ENCODE measurements at regions not wholly inside any gene's neighbourhood (a gene's known extent, or its start where the extent isn't known, plus 50 kb on each side); places are given as distances from the start of the nearest gene placed in this dataset.

DNA sequence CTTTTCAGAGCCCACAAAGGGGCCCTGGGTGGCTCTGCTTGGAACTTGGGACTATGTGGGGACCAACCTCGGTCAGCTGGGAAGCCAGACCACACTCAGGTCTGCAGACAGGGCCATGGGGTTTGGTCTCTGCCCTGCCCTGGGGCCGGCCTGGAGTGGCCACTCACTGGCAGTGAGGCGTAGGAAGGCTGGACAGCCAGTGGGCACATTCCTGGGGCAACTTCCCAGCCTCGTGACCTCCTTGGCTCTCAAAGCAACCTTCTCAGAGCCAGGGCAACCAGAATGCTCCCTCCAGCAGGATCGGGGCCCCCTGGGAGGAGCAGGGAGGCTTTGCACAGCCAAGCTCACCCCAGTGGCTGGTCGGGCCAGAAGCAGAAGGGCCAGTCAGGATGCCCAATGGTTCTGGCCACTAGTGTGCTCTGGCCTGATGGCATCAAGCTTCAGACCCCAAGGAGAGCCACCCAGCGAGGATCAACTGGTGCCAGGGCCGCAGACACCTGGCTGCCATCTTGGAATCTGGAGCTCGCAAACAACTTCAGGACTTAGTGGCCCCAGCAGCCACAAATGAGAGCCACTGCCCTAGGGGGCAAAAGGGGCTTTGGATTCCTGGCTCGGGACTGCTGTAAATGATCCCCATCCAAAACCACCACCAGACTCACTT is 87.1 kb downstream of the MYEOV start:
- DNase-seq = no peak

GRCh38 chr11:69381681-69382130 is 87.8 kb downstream of the MYEOV start:
- no peak for DNase-seq

- DNase-seq = peak in 1 of 2 experiments; percentile 56
These were observed 88.5 kb downstream of the MYEOV start for GRCh38 chr11:69382131-69383128.

DNA sequence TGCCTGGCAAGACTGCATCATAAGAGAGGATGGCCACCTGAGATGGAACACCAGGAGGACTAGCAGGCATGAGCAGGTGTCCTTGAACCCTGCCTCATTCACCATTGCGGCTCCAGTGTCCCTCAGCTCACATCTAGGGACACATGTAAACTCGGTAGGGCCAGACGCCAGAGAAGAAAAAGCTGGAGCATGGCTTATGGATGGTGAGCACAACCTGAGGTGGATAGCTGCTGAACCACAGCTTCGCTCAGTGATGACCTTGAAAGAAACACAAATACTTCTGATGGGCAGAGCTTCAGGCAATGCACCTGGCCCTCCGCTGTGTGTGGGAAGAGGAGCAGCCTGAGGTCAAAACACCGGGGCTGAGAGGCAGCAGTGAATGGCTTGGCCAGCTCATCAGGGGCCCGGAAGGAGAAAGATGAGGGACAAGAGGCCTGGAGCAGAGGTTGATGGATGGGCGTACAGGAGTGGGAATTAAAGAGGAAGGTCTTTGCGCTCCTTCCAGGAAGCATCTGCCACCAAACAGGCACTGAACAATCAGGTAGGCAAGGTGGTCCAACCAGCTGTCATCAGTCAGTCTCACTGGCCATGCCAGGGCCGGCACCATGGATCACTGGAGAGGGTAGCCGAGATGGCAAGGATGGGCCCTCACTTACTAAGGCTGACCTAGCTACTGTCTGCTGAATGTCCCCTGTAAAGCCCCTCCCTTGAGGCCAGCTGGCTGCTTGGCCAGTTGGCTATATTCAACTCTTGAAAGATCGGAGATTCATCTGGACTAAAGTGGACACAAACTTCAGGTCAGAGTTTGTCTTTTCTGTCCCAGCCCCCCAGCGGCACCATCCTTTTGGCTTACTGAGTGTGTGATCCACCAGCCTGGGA is 89.7 kb downstream of the MYEOV start:
- no peak for DNase-seq

- no peak for DNase-seq
These were observed 90.5 kb downstream of the MYEOV start for GRCh38 chr11:69384251-69385143.

DNA sequence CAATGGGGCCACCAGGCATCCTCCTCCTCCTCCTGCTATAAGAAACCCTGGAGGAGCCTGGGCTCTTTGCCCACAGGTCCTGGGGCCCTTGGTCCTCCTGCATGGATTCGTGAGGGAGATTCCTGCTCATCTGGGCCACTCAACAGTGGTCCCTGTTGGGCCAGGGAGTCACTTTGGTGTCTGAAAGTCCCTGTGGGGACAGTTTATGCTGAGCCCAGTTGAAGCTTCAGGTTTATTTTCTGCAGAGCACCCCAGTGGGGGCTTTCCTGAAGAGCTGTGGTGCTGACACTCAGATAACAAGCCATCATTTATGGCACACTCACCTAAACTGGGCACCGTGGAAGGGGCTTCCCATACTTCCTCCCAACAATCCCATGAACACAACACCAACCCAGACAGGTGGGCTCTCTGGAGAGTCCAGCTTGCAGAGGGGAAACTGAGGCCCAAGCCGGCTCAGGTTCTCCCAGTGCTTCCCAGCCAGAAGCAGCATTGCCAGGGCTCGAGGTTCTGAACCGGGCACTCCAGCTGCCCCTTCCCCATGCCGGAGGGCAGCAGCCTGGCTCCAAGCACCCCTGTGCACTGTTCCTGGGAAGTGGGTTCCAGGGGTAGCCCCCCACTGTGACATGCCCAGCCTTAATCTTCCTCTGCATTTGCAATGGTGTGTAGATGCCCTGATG is 91.3 kb downstream of the MYEOV start:
- no peak for DNase-seq

- DNase-seq = no peak
These were observed 92.0 kb downstream of the MYEOV start for GRCh38 chr11:69385832-69386427.

- no peak for DNase-seq
These were observed 92.8 kb downstream of the MYEOV start for GRCh38 chr11:69386594-69387408.

GRCh38 chr11:69387409-69387885 is 93.5 kb downstream of the MYEOV start:
- DNase-seq = no peak

GRCh38 chr11:69388210-69388609 is 93.3 kb upstream of the LINC01488 start:
- no peak for DNase-seq

GRCh38 chr11:69388661-69389060 is 92.8 kb upstream of the LINC01488 start:
- no peak for DNase-seq

DNA sequence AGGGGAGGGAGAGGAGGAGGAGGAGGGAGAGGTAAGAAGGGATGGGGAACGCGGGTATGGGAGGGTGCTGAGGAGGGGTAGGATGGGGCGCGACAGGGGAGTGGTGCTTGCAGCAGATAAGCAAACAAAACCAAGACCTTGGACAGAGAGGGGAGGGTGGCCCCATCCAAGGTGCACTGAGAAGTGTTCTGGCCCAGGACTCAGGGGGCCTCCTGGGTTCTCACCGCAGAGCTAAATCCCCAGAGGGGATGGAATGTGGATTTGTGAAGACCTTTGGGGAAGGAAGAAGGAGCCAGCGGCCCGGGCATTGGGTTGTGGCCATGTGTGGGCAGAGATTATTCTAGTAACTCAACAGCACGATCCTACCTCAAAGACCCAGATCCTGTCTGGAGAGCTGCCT is 90.9 kb upstream of the LINC01488 start:
- no peak for DNase-seq

GRCh38 chr11:69391192-69392103 is 90.0 kb upstream of the LINC01488 start:
- no peak for DNase-seq

DNA sequence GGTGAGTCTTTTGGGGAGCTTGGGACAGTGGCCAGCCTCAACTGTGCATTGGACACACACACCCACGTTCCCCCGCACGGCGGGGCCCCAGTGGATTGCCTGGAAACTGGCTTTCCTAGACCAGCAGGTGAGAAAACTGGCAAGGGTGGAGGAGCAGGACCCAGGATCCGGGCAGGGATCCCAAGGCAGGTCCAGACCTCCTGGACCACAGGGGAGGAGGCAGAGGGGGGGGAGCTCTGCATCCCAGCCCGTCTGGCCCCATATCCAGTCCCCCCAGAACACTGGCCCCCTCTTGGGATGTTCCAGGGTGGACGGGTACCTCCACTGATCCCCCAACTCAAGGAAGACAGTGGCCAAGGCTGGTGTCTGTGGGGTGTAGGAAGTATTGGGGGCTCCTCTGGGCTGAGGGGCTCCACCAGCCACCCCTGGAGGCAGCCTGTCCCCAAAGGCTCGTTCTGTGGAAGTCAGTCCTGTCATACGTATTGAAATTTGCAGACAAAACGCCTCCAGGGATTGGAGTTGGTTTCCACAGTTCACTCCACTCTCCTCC is 89.3 kb upstream of the LINC01488 start:
- no peak for DNase-seq

DNA sequence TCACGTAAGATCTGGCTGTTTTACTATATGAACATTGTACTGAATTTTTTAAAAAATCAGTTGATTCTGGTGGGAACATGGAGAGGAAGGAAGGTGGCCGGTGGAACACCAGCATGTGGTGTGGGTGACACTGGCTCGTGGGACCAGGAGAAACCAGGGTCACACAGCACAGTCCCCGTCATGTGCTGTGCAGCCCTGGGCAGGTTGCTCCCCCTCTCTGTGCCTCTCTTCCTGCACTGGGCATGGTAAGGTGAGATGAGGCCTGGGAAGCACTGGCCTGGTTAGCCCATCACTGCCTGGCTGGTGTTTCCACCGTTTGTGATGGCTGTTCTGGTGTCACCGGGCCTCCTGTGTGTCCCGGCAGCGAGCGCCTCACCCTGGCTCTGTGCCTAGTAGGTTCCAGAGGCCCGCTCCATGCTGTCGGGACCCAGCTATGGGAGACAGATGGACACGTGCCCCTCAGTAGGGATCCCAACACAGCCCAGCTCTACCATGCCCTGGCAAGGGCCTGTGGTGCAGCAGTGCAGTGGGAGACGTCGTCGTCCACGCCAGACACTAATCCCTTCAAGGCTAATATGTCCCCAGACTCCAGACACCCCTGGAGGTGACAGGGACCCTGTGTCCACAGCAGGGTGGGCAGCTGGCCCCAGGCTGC is 88.2 kb upstream of the LINC01488 start:
- DNase-seq = no peak

GRCh38 chr11:69393865-69394233 is 87.6 kb upstream of the LINC01488 start:
- DNase-seq = no peak

DNA sequence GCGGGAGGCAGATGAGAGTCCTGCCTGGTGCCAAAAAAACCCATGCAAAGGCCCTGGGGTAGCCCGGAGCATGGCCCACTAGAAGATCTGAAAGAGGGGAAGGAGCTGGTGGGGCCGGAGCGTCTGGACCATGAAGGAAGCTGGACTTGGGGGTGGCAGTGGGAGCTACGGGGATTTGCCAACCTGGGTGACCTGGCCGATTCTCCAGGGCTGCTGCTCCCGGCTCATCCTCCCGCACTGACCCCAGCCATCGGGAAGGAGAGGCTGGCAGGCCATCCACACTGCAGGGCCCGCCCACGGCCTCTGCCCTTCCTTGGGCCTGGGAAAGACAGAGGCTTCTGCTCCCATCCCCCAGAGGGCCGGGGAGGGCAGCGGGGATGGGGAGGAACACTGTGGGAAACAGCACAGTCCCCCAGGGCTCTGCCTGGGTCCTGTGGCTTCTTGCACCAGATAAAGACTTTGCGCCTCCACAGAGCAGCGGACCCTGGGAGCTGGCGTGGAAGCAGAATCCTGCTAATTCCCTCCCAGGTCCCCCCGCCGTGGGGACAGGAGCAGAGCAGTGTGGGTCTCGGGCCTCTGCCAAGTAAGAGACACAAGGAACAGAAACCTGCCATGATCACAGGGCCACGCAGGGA is 87.1 kb upstream of the LINC01488 start:
- no peak for DNase-seq
